ENCODE measurements at regions not wholly inside any gene's neighbourhood (a gene's known extent, or its start where the extent isn't known, plus 50 kb on each side); places are given as distances from the start of the nearest gene placed in this dataset.

GRCh38 chr7:67644151-67644550, 647.5 kb downstream of the TYW1 start:
- TF ChIP-seq CTCF (IDR thresholded peaks at IDR 0.05; ENCODE audit: insufficient read depth, low read length, poor library complexity, severe bottlenecking): no peak
- no peak for DNase-seq (ENCODE audit: low read depth)
- no peak overlapping the region for H3K4me3 ChIP-seq (ENCODE audit: low read depth, low read length)
- H3K36me3 ChIP-seq (ENCODE audit: control insufficient read depth, insufficient read depth, low read length): no peaks in the 10 kb centered on the region
- H3K27me3 ChIP-seq (ENCODE audit: control insufficient read depth, insufficient read depth, low read length): no peaks in the 10 kb centered on the region

GRCh38 chr7:67652937-67653336, 656.3 kb downstream of the TYW1 start:
- no peaks in the 10 kb centered on the region for H3K36me3 ChIP-seq (ENCODE audit: control insufficient read depth, insufficient read depth, low read length)
- DNase-seq (ENCODE audit: low read depth): no peak
- no peak for TF ChIP-seq CTCF (IDR thresholded peaks at IDR 0.05; ENCODE audit: insufficient read depth, low read length, poor library complexity, severe bottlenecking)
- no peak overlapping the region for H3K4me3 ChIP-seq (ENCODE audit: low read depth, low read length)
- H3K27me3 ChIP-seq (ENCODE audit: control insufficient read depth, insufficient read depth, low read length): no peaks in the 10 kb centered on the region

- Histone ChIP-seq H3K27me3 (ENCODE audit: control insufficient read depth, insufficient read depth, low read length) (no peaks in the 10 kb centered on the region), H3K4me3 (ENCODE audit: low read depth, low read length) (no peak overlapping the region), H3K36me3 (ENCODE audit: control insufficient read depth, insufficient read depth, low read length) (no peaks in the 10 kb centered on the region)
- no peak for TF ChIP-seq CTCF (IDR thresholded peaks at IDR 0.05; ENCODE audit: insufficient read depth, low read length, poor library complexity, severe bottlenecking)
- no peak for DNase-seq (ENCODE audit: low read depth)
Measured at GRCh38 chr7:67653856-67654454, 657.3 kb downstream of the TYW1 start.

- H3K27me3 ChIP-seq (ENCODE audit: control insufficient read depth, insufficient read depth, low read length): no peaks in the 10 kb centered on the region
- no peak for TF ChIP-seq CTCF (IDR thresholded peaks at IDR 0.05; ENCODE audit: insufficient read depth, low read length, poor library complexity, severe bottlenecking)
- no peaks in the 10 kb centered on the region for H3K36me3 ChIP-seq (ENCODE audit: control insufficient read depth, insufficient read depth, low read length)
- no peak overlapping the region for H3K4me3 ChIP-seq (ENCODE audit: low read depth, low read length)
- DNase-seq (ENCODE audit: low read depth): no peak
Measured at GRCh38 chr7:67654642-67655041, 658.0 kb downstream of the TYW1 start.

GRCh38 chr7:67655168-67655567, 658.5 kb downstream of the TYW1 start:
- H3K27me3 ChIP-seq (ENCODE audit: control insufficient read depth, insufficient read depth, low read length): no peaks in the 10 kb centered on the region
- no peak for DNase-seq (ENCODE audit: low read depth)
- no peak for TF ChIP-seq CTCF (IDR thresholded peaks at IDR 0.05; ENCODE audit: insufficient read depth, low read length, poor library complexity, severe bottlenecking)
- no peak overlapping the region for H3K4me3 ChIP-seq (ENCODE audit: low read depth, low read length)
- no peaks in the 10 kb centered on the region for H3K36me3 ChIP-seq (ENCODE audit: control insufficient read depth, insufficient read depth, low read length)

GRCh38 chr7:67659091-67659490, 662.5 kb downstream of the TYW1 start:
- TF ChIP-seq CTCF (IDR thresholded peaks at IDR 0.05; ENCODE audit: insufficient read depth, low read length, poor library complexity, severe bottlenecking): no peak
- H3K27me3 ChIP-seq (ENCODE audit: control insufficient read depth, insufficient read depth, low read length): no peaks in the 10 kb centered on the region
- DNase-seq (ENCODE audit: low read depth): no peak
- H3K4me3 ChIP-seq (ENCODE audit: low read depth, low read length): no peak overlapping the region
- H3K36me3 ChIP-seq (ENCODE audit: control insufficient read depth, insufficient read depth, low read length): no peaks in the 10 kb centered on the region
